GM18867 (cell line): ENCODE measurements at regions not wholly inside any gene's neighbourhood (a gene's known extent, or its start where the extent isn't known, plus 50 kb on each side); places are given as distances from the start of the nearest gene placed in this dataset.
"Not testable (repeated sequence)": the region's sequence is repeated elsewhere in the genome, so short reads cannot be mapped to it uniquely, and the experiment has no call there.

Experiments used
- ATAC-seq: cut with Tn5 transposase; IDR thresholded peaks from one replicate; pipeline ENCODE4 v1.9.1; 2021; ENCODE audit warnings: mild to moderate bottlenecking, moderate library complexity; ENCODE audit not compliant: unreplicated experiment

GRCh38 chr2:595831-596592 is 81.2 kb downstream of the TMEM18 start:
- ATAC-seq, result no peak

GRCh38 chr2:595141-595815 is 81.9 kb downstream of the TMEM18 start:
- ATAC-seq, result no peak

GRCh38 chr2:594297-594949 is 82.8 kb downstream of the TMEM18 start:
- ATAC-seq, result no peak

- ATAC-seq, result no peak
These were observed 83.7 kb downstream of the TMEM18 start for GRCh38 chr2:593356-594026.

GRCh38 chr2:592737-593136 is 84.5 kb downstream of the TMEM18 start:
- no peak for ATAC-seq

GRCh38 chr2:590214-591175 is 86.7 kb downstream of the TMEM18 start:
- ATAC-seq, result no peak

GRCh38 chr2:589281-590130 is 87.7 kb downstream of the TMEM18 start:
- ATAC-seq, result no peak

- ATAC-seq, result no peak
These were observed 89.0 kb downstream of the TMEM18 start for GRCh38 chr2:588074-588645.

GRCh38 chr2:587087-587960 is 89.9 kb downstream of the TMEM18 start:
- no peak for ATAC-seq

- ATAC-seq, result no peak
These were observed 90.5 kb downstream of the TMEM18 start for GRCh38 chr2:586641-587076.

GRCh38 chr2:584863-585823 is 92.1 kb downstream of the TMEM18 start:
- ATAC-seq, result peak; percentile 100

GRCh38 chr2:583666-584065 is 93.5 kb downstream of the TMEM18 start:
- ATAC-seq, result no peak

- no peak for ATAC-seq
These were observed 94.2 kb downstream of the TMEM18 start for GRCh38 chr2:582792-583528.

- not testable (repeated sequence) for ATAC-seq
These were observed 94.9 kb downstream of the TMEM18 start for GRCh38 chr2:582289-582688.

GRCh38 chr2:579961-580360 is 97.2 kb downstream of the TMEM18 start:
- ATAC-seq, result no peak

GRCh38 chr2:579351-579886 is 97.8 kb downstream of the TMEM18 start:
- ATAC-seq, result no peak
